Caco-2 (cell line): ENCODE measurements at regions not wholly inside any gene's neighbourhood (a gene's known extent, or its start where the extent isn't known, plus 50 kb on each side); places are given as distances from the start of the nearest gene placed in this dataset.

ENCODE experiments used
- BruUV-seq: library from RNA; stranded (reverse); fragments of 400-500 nt; replicated peaks from 2 replicates; lab custom pipeline; 2021; lab: Mats Ljungman, UMichigan
- CTCF ChIA-PET: fragments of 300-600 bp; sonication (Branson Sonifier 250); formaldehyde crosslinking; loops from one replicate; lab custom pipeline; 2022; ENCODE audit warnings: antibody characterized with exemption; lab: Charles Lee
- POLR2A ChIA-PET: fragments of 300-600 bp; sonication (Branson Sonifier 250); formaldehyde crosslinking; loops from one replicate; lab custom pipeline; 2022; ENCODE audit warnings: antibody characterized with exemption; lab: Charles Lee
- DNase-seq, 2 experiments: peaks; one replicate each; pipeline versions ENCODE4 v3.0.0 to v3.0.0-alpha.2; 2020 to 2022
- H3K27me3 ChIP-seq: replicated peaks from 2 replicates; pipeline ENCODE4 v1.6.0; 2011; ENCODE audit warnings: low read length; ENCODE audit not compliant: control insufficient read depth, insufficient read depth
- H3K36me3 ChIP-seq: 2 replicates; pipeline ENCODE4 v1.5.1; 2011; ENCODE audit warnings: low read length; ENCODE audit not compliant: control insufficient read depth, insufficient read depth
- H3K4me1 ChIP-seq: fragments of 250-450 bp; sonication (Bioruptor Pico); 2 replicates; pipeline ENCODE4 v1.5.1; 2020; ENCODE audit warnings: mild to moderate bottlenecking
- H3K4me3 ChIP-seq: 2 replicates; pipeline ENCODE4 v1.5.1; 2011; ENCODE audit warnings: low read depth, mild to moderate bottlenecking, control low read depth, low read length
- H3K9me3 ChIP-seq: fragments of 250-450 bp; sonication (Bioruptor Pico); 2 replicates; pipeline ENCODE4 v1.5.1; 2020; ENCODE audit warnings: mild to moderate bottlenecking, moderate library complexity
- H3K27ac Mint-ChIP-seq: one replicate; pipeline ENCODE4 v1.8.0; 2022; ENCODE audit warnings: mixed read lengths; ENCODE audit not compliant: unreplicated experiment
- H3K27me3 Mint-ChIP-seq: one replicate; pipeline ENCODE4 v1.8.0; 2022; ENCODE audit warnings: mixed read lengths; ENCODE audit not compliant: insufficient read depth, unreplicated experiment
- H3K36me3 Mint-ChIP-seq: one replicate; pipeline ENCODE4 v1.8.0; 2022; ENCODE audit warnings: mild to moderate bottlenecking, mixed read lengths; ENCODE audit not compliant: insufficient read depth, unreplicated experiment
- H3K4me1 Mint-ChIP-seq: one replicate; pipeline ENCODE4 v1.8.0; 2022; ENCODE audit warnings: low read depth, mixed read lengths; ENCODE audit not compliant: unreplicated experiment
- H3K4me3 Mint-ChIP-seq: one replicate; pipeline ENCODE4 v1.8.0; 2022; ENCODE audit warnings: mild to moderate bottlenecking, moderate library complexity, mixed read lengths; ENCODE audit not compliant: unreplicated experiment
- H3K9me3 Mint-ChIP-seq: one replicate; pipeline ENCODE4 v1.8.0; 2022; ENCODE audit warnings: mixed read lengths; ENCODE audit not compliant: unreplicated experiment
- CTCF ChIP-seq, 2 experiments: fragments of 200-600 bp in 1 of 2; IDR thresholded peaks; 1 replicate in 1 of 2; 2 replicates in 1 of 2; pipeline versions ENCODE4 v1.5.1 to v1.8.0; 2011 to 2022; ENCODE audit warnings: antibody characterized with exemption in 1 of 2, control low read depth in 1 of 2, inconsistent platforms in 1 of 2, low read depth in 1 of 2, low read length in 1 of 2, mild to moderate bottlenecking in 1 of 2, moderate library complexity in 1 of 2; ENCODE audit not compliant: insufficient read depth in 1 of 2, severe bottlenecking in 1 of 2, unreplicated experiment in 1 of 2
- intact Hi-C: fragments of 100-400 bp; cut with micrococcal nuclease; formaldehyde crosslinking; loops from one replicate; pipeline ENCODE4 v1.10.0; 2022; ENCODE audit not compliant: unreplicated experiment

- no peak for DNase-seq
- intact Hi-C loops = no loop called here
- Histone ChIP-seq H3K9me3 (no peaks in the 10 kb centered on the region), H3K36me3 (no peaks in the 10 kb centered on the region), H3K27me3 (no peaks in the 10 kb centered on the region), H3K4me1 (no peaks in the 10 kb centered on the region), H3K4me3 (no peak overlapping the region)
- ChIA-PET CTCF (no interaction called here), POLR2A (no interaction called here)
- Mint-ChIP-seq H3K9me3 (no peaks in the 10 kb centered on the region), H3K27me3 (no peaks in the 10 kb centered on the region), H3K4me1 (no peaks in the 10 kb centered on the region), H3K27ac (no peak overlapping the region), H3K36me3 (no peaks in the 10 kb centered on the region), H3K4me3 (no peak overlapping the region)
- BruUV-seq = no TSS peak
- TF ChIP-seq CTCF (IDR thresholded peaks at IDR 0.05; ENCODE audit: insufficient read depth in 1 of 2, low read depth in 1 of 2, low read length in 1 of 2, severe bottlenecking in 1 of 2, unreplicated experiment in 1 of 2) = no peak
These were observed 481.4 kb upstream of the TMEM132C start for GRCh38 chr12:127785540-127785939.

- H3K9me3 Mint-ChIP-seq = no peaks in the 10 kb centered on the region
- no peak for TF ChIP-seq CTCF (IDR thresholded peaks at IDR 0.05; ENCODE audit: insufficient read depth in 1 of 2, low read depth in 1 of 2, low read length in 1 of 2, severe bottlenecking in 1 of 2, unreplicated experiment in 1 of 2)
- no peaks in the 10 kb centered on the region for H3K27me3 Mint-ChIP-seq
- H3K4me3 ChIP-seq = no peak overlapping the region
- H3K27me3 ChIP-seq = no peaks in the 10 kb centered on the region
- intact Hi-C loops = no loop called here
- no peaks in the 10 kb centered on the region for H3K4me1 ChIP-seq
- no peaks in the 10 kb centered on the region for H3K4me1 Mint-ChIP-seq
- H3K9me3 ChIP-seq = no peaks in the 10 kb centered on the region
- H3K27ac Mint-ChIP-seq = no peak overlapping the region
- CTCF ChIA-PET = no interaction called here
- no TSS peak for BruUV-seq
- no peak overlapping the region for H3K4me3 Mint-ChIP-seq
- DNase-seq = no peak
- no peaks in the 10 kb centered on the region for H3K36me3 Mint-ChIP-seq
- POLR2A ChIA-PET = no interaction called here
- no peaks in the 10 kb centered on the region for H3K36me3 ChIP-seq
These were observed 480.9 kb upstream of the TMEM132C start for GRCh38 chr12:127785986-127786590.

GRCh38 chr12:127787544-127787943 is 479.4 kb upstream of the TMEM132C start:
- intact Hi-C loops = no loop called here
- BruUV-seq = no TSS peak
- no peak for TF ChIP-seq CTCF (IDR thresholded peaks at IDR 0.05; ENCODE audit: insufficient read depth in 1 of 2, low read depth in 1 of 2, low read length in 1 of 2, severe bottlenecking in 1 of 2, unreplicated experiment in 1 of 2)
- H3K36me3 ChIP-seq = no peaks in the 10 kb centered on the region
- no peaks in the 10 kb centered on the region for H3K36me3 Mint-ChIP-seq
- ChIA-PET POLR2A (no interaction called here), CTCF (no interaction called here)
- no peaks in the 10 kb centered on the region for H3K9me3 ChIP-seq
- no peaks in the 10 kb centered on the region for H3K27me3 Mint-ChIP-seq
- DNase-seq = no peak
- no peak overlapping the region for H3K27ac Mint-ChIP-seq
- H3K4me3 Mint-ChIP-seq = no peak overlapping the region
- H3K27me3 ChIP-seq = no peaks in the 10 kb centered on the region
- H3K4me3 ChIP-seq = no peak overlapping the region
- H3K4me1 Mint-ChIP-seq = no peaks in the 10 kb centered on the region
- no peaks in the 10 kb centered on the region for H3K9me3 Mint-ChIP-seq
- no peaks in the 10 kb centered on the region for H3K4me1 ChIP-seq
